ENCODE measurements at regions not wholly inside any gene's neighbourhood (a gene's known extent, or its start where the extent isn't known, plus 50 kb on each side); places are given as distances from the start of the nearest gene placed in this dataset.

GRCh38 chr12:46509135-46509534, 136.6 kb upstream of the SLC38A2 start:
- TF ChIP-seq CTCF (IDR thresholded peaks at IDR 0.05) (no peak), POLR2A (IDR thresholded peaks at IDR 0.05) (no peak)

Data from body of pancreas (tissue), 4 donors.